ENCODE measurements at regions not wholly inside any gene's neighbourhood (a gene's known extent, or its start where the extent isn't known, plus 50 kb on each side); places are given as distances from the start of the nearest gene placed in this dataset.

GRCh38 chr1:30508611-30509010, 214.8 kb downstream of the MATN1 start:
- no peak overlapping the region for H3K9ac ChIP-seq (ENCODE audit: low read length)
- H3K27me3 ChIP-seq (ENCODE audit: control insufficient read depth, insufficient read depth, low read length) = no peaks in the 10 kb centered on the region
- H3K36me3 ChIP-seq (ENCODE audit: control insufficient read depth, insufficient read depth, low read length) = no peaks in the 10 kb centered on the region
- no peak overlapping the region for H3K4me3 ChIP-seq (ENCODE audit: low read length)
- no peaks in the 10 kb centered on the region for H3K4me1 ChIP-seq (ENCODE audit: control insufficient read depth, insufficient read depth, low read length)
- no peak overlapping the region for H3K27ac ChIP-seq (ENCODE audit: low read depth, low read length)

- Histone ChIP-seq H3K4me1 (ENCODE audit: control insufficient read depth, insufficient read depth, low read length) (no peaks in the 10 kb centered on the region), H3K27me3 (ENCODE audit: control insufficient read depth, insufficient read depth, low read length) (no peaks in the 10 kb centered on the region), H3K27ac (ENCODE audit: low read depth, low read length) (no peak overlapping the region), H3K36me3 (ENCODE audit: control insufficient read depth, insufficient read depth, low read length) (no peaks in the 10 kb centered on the region), H3K9ac (ENCODE audit: low read length) (no peak overlapping the region), H3K4me3 (ENCODE audit: low read length) (no peak overlapping the region)
Observed at GRCh38 chr1:30508175-30508448, 215.3 kb downstream of the MATN1 start.

- no peaks in the 10 kb centered on the region for H3K4me1 ChIP-seq (ENCODE audit: control insufficient read depth, insufficient read depth, low read length)
Observed at GRCh38 chr1:30507401-30508174, 215.8 kb downstream of the MATN1 start.

GRCh38 chr1:30507016-30507312, 216.4 kb downstream of the MATN1 start:
- no peak overlapping the region for H3K27ac ChIP-seq (ENCODE audit: low read depth, low read length)
- no peak overlapping the region for H3K9ac ChIP-seq (ENCODE audit: low read length)
- no peaks in the 10 kb centered on the region for H3K27me3 ChIP-seq (ENCODE audit: control insufficient read depth, insufficient read depth, low read length)
- no peaks in the 10 kb centered on the region for H3K36me3 ChIP-seq (ENCODE audit: control insufficient read depth, insufficient read depth, low read length)
- no peak overlapping the region for H3K4me3 ChIP-seq (ENCODE audit: low read length)
- H3K4me1 ChIP-seq (ENCODE audit: control insufficient read depth, insufficient read depth, low read length) = no peaks in the 10 kb centered on the region

More at GRCh38 chr1:30507401-30508174, 215.8 kb downstream of the MATN1 start:
- Histone ChIP-seq H3K36me3 (ENCODE audit: control insufficient read depth, insufficient read depth, low read length) (no peaks in the 10 kb centered on the region), H3K27me3 (ENCODE audit: control insufficient read depth, insufficient read depth, low read length) (no peaks in the 10 kb centered on the region), H3K4me3 (ENCODE audit: low read length) (no peak overlapping the region), H3K27ac (ENCODE audit: low read depth, low read length) (no peak overlapping the region), H3K9ac (ENCODE audit: low read length) (no peak overlapping the region)

GRCh38 chr1:30506291-30507015, 216.9 kb downstream of the MATN1 start:
- H3K36me3 ChIP-seq (ENCODE audit: control insufficient read depth, insufficient read depth, low read length) = no peaks in the 10 kb centered on the region
- H3K27me3 ChIP-seq (ENCODE audit: control insufficient read depth, insufficient read depth, low read length) = no peaks in the 10 kb centered on the region
- no peak overlapping the region for H3K9ac ChIP-seq (ENCODE audit: low read length)
- no peak overlapping the region for H3K27ac ChIP-seq (ENCODE audit: low read depth, low read length)
- no peaks in the 10 kb centered on the region for H3K4me1 ChIP-seq (ENCODE audit: control insufficient read depth, insufficient read depth, low read length)
- H3K4me3 ChIP-seq (ENCODE audit: low read length) = no peak overlapping the region

DNA sequence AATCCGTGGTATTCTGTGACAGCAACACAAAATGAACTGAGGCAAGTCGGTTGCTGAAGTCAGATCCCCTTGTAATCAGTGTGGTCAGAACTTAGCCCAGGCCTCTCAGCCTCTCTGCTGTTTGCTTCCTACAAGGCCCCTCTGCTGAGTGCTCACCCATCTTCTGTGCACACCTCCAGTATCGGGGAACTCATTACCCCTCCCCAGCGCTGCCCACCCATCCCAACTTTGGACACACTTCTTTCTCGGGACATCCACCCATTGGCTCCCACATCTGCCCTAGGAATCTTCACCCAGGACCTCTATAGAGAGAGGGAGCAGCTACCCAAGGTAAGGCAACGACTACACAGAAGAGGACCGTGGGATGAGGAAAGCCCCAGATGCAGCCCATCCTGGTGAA, 217.5 kb downstream of the MATN1 start:
- Histone ChIP-seq H3K9ac (ENCODE audit: low read length) (no peak overlapping the region), H3K4me1 (ENCODE audit: control insufficient read depth, insufficient read depth, low read length) (no peaks in the 10 kb centered on the region), H3K36me3 (ENCODE audit: control insufficient read depth, insufficient read depth, low read length) (no peaks in the 10 kb centered on the region), H3K27ac (ENCODE audit: low read depth, low read length) (no peak overlapping the region), H3K4me3 (ENCODE audit: low read length) (no peak overlapping the region), H3K27me3 (ENCODE audit: control insufficient read depth, insufficient read depth, low read length) (no peaks in the 10 kb centered on the region)

GRCh38 chr1:30492451-30492850, 230.9 kb downstream of the MATN1 start:
- H3K4me3 ChIP-seq (ENCODE audit: low read length) = no peak overlapping the region
- H3K4me1 ChIP-seq (ENCODE audit: control insufficient read depth, insufficient read depth, low read length) = no peaks in the 10 kb centered on the region
- peaks cover 5% of the 10 kb centered on the region for H3K27me3 ChIP-seq (ENCODE audit: control insufficient read depth, insufficient read depth, low read length)
- no peak overlapping the region for H3K27ac ChIP-seq (ENCODE audit: low read depth, low read length)
- no peaks in the 10 kb centered on the region for H3K36me3 ChIP-seq (ENCODE audit: control insufficient read depth, insufficient read depth, low read length)
- no peak overlapping the region for H3K9ac ChIP-seq (ENCODE audit: low read length)

- no peak overlapping the region for H3K27ac ChIP-seq (ENCODE audit: low read depth, low read length)
- no peak overlapping the region for H3K4me3 ChIP-seq (ENCODE audit: low read length)
- peaks cover 5% of the 10 kb centered on the region for H3K27me3 ChIP-seq (ENCODE audit: control insufficient read depth, insufficient read depth, low read length)
- H3K4me1 ChIP-seq (ENCODE audit: control insufficient read depth, insufficient read depth, low read length) = no peaks in the 10 kb centered on the region
- H3K9ac ChIP-seq (ENCODE audit: low read length) = no peak overlapping the region
- no peaks in the 10 kb centered on the region for H3K36me3 ChIP-seq (ENCODE audit: control insufficient read depth, insufficient read depth, low read length)
Observed at GRCh38 chr1:30491831-30492230, 231.6 kb downstream of the MATN1 start.

DNA sequence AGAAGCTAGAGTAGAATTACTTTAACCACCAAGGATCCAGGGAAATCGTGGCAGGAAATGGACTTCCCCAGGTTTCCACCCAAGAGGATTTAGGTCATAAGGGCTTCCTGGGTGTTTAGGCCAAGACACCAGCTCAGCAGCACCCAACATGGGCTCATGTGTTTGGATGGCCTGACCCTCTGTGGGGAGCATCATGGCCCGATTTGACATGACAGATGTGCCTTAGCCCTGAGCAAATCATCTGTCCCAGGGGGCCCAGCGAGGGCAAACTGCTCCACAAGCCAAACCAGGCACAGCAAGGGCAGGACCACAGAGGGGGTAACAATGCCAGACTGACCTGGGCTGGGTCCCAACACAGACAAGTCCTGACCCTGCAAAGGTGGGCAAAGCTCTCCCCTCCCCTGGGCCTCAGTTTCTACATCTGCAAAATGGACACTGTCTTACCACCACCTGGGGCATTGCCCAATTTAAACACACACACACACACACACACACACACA, 232.8 kb downstream of the MATN1 start:
- H3K9ac ChIP-seq (ENCODE audit: low read length) = no peak overlapping the region
- H3K27me3 ChIP-seq (ENCODE audit: control insufficient read depth, insufficient read depth, low read length) = peaks cover 5% of the 10 kb centered on the region
- no peak overlapping the region for H3K27ac ChIP-seq (ENCODE audit: low read depth, low read length)

GRCh38 chr1:30489737-30490389, 233.5 kb downstream of the MATN1 start:
- no peaks in the 10 kb centered on the region for H3K4me1 ChIP-seq (ENCODE audit: control insufficient read depth, insufficient read depth, low read length)

More for the DNA sequence above, 232.8 kb downstream of the MATN1 start:
- no peak overlapping the region for H3K4me3 ChIP-seq (ENCODE audit: low read length)
- no peaks in the 10 kb centered on the region for H3K36me3 ChIP-seq (ENCODE audit: control insufficient read depth, insufficient read depth, low read length)
- H3K4me1 ChIP-seq (ENCODE audit: control insufficient read depth, insufficient read depth, low read length) = no peaks in the 10 kb centered on the region

GRCh38 chr1:30488324-30488913, 235.0 kb downstream of the MATN1 start:
- no peaks in the 10 kb centered on the region for H3K4me1 ChIP-seq (ENCODE audit: control insufficient read depth, insufficient read depth, low read length)
- no peaks in the 10 kb centered on the region for H3K36me3 ChIP-seq (ENCODE audit: control insufficient read depth, insufficient read depth, low read length)
- no peak overlapping the region for H3K9ac ChIP-seq (ENCODE audit: low read length)
- H3K27me3 ChIP-seq (ENCODE audit: control insufficient read depth, insufficient read depth, low read length) = peaks cover 5% of the 10 kb centered on the region
- H3K27ac ChIP-seq (ENCODE audit: low read depth, low read length) = no peak overlapping the region
- no peak overlapping the region for H3K4me3 ChIP-seq (ENCODE audit: low read length)

More at GRCh38 chr1:30489737-30490389, 233.5 kb downstream of the MATN1 start:
- no peak overlapping the region for H3K9ac ChIP-seq (ENCODE audit: low read length)
- H3K36me3 ChIP-seq (ENCODE audit: control insufficient read depth, insufficient read depth, low read length) = no peaks in the 10 kb centered on the region
- no peak overlapping the region for H3K27ac ChIP-seq (ENCODE audit: low read depth, low read length)
- H3K27me3 ChIP-seq (ENCODE audit: control insufficient read depth, insufficient read depth, low read length) = peaks cover 5% of the 10 kb centered on the region
- no peak overlapping the region for H3K4me3 ChIP-seq (ENCODE audit: low read length)

GRCh38 chr1:30487042-30487441, 236.3 kb downstream of the MATN1 start:
- Histone ChIP-seq H3K27ac (ENCODE audit: low read depth, low read length) (no peak overlapping the region), H3K27me3 (ENCODE audit: control insufficient read depth, insufficient read depth, low read length) (peaks cover 3% of the 10 kb centered on the region), H3K4me1 (ENCODE audit: control insufficient read depth, insufficient read depth, low read length) (no peaks in the 10 kb centered on the region), H3K4me3 (ENCODE audit: low read length) (no peak overlapping the region), H3K36me3 (ENCODE audit: control insufficient read depth, insufficient read depth, low read length) (no peaks in the 10 kb centered on the region), H3K9ac (ENCODE audit: low read length) (no peak overlapping the region)
